GM19438 (cell line): ENCODE measurements at regions not wholly inside any gene's neighbourhood (a gene's known extent, or its start where the extent isn't known, plus 50 kb on each side); places are given as distances from the start of the nearest gene placed in this dataset.
"Not testable (repeated sequence)": the region's sequence is repeated elsewhere in the genome, so short reads cannot be mapped to it uniquely, and the experiment has no call there.

Experiments used
- ATAC-seq: cut with Tn5 transposase; IDR thresholded peaks from one replicate; pipeline ENCODE4 v1.9.1; 2021; ENCODE audit warnings: low read depth; ENCODE audit not compliant: unreplicated experiment

DNA sequence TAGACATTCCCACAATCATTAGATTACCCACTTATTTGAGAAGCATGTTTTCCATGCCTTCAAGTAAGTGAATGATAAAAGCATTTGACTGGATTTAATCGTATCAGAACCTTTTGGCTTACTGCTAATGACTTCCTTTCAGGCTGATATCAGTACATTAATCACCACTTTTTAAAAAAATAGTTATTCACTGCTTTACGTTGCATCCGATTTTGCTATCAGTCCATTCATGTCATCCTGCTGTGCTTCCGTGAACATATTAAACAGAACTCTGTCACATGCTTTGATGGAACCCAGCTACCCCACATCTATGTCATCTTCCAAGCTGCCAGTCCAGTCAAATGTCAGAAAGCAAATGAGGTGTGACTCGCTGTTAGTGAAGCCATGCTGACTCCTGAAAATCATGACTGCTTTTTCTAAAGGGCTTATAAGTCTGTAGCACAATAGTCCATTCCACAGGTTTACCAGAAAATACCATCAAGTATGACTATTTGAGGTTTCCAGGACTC, 440.9 kb downstream of the IRS2 start:
- no peak for ATAC-seq

DNA sequence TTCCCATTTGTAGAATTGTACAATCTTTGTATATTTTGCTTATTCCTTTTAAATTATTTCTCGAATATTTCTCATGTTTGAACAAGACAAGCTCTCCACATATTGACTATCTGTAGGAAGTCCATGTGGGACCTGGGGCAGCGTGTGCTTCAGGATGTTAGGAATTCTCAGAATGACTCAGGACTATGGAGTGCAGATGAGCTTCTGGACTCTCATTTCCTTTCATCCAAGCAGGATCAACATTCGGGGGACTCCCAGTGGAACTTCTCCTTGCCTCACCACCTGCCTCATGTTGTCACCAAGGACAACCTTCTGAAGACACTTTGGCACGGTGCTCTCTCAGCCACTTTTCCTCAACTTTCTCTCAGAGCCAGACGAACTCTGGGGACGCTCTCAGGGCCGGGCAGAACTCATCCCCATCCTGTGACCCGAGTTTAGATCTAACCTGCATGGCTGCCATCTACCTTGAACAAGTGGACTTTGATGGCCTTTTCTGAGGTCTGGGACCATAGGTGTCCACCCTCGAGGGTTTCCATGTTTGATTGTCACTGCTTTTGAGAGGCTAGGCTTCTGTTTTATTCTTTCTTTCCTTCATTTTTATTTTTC, 441.7 kb downstream of the IRS2 start:
- no peak for ATAC-seq

DNA sequence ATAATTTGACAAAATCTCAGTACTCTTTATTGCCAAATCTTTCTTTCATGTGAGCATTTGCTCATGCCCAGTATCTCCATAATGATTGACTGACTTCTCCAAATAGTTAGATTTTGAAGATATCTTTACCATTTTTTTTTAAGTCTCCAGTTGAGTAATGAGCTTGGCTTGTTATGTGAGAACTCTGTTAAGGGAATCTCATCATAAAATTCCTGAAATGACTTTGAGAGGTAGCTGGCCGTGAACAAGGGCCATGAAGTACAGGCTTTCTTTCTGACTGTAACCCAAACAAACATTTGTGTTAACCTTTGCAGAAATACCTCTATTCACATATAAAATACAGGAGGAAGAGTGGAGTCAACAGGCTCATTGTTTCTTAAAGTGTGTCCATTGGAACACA, 449.7 kb downstream of the IRS2 start:
- ATAC-seq: no peak

DNA sequence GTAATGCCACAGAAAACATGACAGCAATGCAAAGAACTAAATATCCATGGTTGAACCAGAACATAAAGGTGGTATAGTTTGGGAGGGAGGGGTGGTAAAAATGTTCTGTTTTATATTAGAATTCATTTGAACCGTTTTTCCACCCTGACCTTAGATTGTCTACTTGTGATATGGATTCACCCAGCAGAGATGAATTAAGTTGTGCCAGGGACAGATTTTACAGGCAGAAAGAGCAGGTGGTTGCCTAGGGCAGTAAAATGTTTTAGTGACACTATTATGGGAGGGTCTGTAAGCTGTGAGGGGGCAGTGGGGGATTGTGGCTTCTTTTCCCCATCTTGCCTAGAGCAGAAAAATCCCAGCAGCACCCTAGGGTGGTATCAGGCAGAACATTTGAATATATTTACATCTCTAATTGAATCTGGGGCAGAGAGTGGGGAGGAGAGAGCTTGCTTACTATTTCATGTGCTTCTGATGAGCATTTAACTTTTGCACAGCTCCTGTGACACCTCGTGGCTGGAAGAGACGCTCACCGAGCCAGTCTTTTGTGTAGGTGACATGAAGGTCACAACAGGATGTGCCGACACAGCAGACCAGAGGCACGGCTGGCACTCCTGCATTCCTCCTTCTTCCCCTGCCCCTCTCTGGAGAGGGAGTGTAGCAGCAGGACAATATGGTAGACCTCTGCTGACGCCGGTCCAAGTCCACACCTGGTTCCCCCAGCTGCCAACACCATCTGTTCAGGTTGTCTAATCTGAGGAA, 452.3 kb downstream of the IRS2 start:
- no peak for ATAC-seq

DNA sequence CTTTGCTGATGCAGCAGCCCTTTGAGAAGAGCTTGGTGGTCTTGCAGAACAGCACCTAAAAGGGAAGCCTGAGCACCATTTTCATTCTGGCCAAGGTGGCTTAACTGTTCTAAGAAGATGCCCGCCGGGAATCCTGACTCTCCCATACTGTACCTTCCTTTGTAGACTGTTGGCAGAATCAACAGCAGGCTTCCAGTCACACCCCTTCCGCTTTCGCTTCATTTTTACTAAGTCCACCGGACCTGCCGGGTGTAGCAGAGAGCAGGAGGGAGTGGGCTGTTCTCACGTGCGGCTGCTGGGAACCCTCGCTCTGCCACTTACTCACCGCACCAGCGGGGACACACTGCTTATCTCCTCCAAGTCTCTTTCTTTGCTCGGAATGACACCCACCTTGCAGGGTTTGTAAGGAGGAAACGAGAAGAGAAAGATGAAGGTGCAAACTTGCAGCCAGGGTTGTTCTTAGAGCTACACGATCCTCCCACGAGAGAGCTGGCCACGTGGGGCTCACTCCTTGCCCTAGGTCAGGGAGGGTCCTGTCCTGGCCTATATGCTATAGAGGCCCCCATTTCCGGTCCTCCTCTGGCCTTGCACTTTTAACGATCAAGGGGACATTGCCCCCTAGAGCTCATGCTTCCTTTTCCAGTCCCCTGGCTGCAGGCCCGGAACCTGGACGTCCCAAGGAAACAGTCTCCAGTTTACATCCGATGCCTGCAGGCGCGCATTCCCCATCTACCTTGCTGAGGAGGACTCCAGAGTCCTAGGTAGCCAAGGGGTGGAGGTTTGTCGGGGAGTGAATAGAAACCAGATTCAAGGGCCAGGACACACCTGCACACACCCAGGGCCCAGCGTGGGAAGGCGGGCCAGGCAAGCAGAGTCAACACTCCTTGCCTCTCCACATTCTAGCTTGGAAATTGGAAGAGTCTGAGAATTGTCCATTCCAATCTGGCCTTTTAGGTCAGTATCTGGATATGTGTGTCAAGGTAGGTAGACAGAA, 453.6 kb downstream of the IRS2 start:
- ATAC-seq: no peak

DNA sequence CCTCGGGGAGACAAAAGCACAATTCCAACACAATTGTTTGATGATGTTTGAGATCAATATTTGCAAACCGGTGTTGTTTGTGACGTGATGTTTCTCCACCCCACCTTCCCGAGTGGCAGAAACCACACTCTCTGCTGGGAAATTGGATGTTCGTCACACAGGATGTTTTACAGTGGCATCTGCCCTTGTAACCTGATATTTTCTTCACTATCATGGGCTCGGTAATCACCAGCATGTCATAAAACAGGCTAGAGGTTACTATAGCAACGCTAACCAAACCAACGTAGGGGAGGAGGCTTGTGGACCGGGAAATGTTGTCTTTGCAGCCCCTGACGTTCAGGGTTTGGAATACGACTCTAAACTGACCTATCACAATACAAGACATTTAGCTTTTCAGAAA, 454.5 kb downstream of the IRS2 start:
- ATAC-seq: no peak

DNA sequence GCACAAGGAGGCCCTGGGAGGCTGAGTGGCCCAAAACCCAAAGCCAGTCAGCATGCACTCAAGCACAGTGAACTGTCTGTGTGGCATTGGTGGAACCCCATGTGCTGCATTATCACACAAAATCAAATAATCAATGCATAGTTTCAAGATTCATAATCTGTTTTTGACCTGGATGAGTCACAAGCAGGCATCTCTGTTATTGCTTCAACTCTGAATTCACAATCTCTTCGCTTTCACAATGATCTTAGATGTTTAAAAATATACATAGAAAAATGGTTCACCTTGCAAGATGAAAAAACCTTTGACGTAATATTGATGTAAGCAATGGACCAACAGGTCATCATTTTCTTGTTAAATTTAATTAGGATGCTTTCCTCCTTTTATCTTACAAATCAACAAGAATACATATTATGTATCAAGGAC, 455.4 kb downstream of the IRS2 start:
- ATAC-seq: no peak

DNA sequence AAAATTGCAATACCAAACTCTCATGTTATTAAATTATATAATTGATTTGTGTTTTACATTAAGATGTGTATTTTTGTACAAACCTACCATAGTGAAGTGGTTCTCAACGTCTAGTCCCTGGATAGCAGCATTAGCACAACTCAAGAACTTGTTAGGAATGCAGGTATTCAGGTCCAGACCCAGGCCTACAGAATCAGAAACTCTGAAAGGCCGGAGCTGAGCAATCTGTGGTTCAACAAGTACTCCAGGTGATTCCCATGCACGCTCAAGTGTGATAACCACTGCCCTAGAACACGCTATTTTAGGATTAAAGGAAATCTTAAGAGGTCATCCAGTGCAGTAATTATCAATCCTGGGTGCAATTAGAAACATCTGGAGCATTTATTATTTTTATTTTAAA, 456.3 kb downstream of the IRS2 start:
- no peak for ATAC-seq

DNA sequence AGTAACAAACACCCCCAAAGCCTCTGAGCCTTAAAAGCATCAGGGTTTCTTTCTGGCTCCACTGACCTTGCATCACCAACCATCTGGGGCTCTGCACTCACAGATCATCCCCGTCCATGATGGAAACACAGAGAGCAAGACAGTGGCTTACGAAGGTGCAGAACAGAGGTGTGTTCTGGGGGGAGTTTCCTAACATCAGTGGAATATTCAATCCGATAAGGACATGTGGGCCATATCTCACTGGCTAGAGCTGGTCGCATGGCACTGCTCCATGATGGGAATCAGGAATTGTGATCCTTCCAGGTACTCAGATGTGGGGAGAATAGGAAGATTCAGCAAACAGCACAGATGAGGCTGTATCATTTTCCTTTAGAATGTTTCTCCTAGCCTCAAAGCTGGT, 457.2 kb downstream of the IRS2 start:
- no peak for ATAC-seq

DNA sequence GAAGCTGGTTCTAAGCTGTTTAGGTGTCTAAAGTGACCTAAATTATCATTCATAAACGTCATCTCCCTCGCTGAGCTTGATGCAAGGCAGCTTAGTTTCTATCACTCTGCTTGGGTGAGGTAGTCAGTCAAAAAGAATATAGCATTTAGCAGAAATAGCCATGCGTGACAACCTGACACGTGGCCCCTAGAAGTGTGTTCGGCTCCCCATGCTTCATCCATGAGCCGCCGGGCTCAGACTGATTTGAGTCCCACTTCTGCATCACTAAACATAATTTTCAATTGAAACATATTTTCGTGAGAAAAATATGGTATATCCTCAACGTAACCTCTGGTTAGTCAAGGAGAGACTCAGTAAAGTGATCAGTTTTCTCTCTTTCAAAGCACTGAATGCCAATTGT, 459.8 kb downstream of the IRS2 start:
- ATAC-seq: no peak

DNA sequence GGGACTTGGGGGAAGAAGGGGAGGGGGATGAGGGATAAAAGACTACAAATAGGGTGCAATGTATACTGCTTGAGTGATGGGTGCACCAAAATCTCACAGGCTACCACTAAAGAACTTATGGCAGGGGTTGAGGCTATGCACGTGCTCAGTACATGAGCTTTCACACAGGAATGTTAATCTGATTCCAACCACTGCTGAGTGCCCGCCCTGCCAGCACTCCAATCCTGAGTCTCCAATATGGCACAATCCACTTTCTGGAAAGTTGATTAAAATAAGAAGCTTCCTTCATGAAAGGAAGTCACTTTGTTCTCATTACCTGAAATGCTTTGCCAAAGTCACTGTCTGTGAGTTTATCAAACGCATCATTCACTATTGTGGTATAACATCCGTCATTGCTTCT, 463.0 kb downstream of the IRS2 start:
- ATAC-seq: no peak

DNA sequence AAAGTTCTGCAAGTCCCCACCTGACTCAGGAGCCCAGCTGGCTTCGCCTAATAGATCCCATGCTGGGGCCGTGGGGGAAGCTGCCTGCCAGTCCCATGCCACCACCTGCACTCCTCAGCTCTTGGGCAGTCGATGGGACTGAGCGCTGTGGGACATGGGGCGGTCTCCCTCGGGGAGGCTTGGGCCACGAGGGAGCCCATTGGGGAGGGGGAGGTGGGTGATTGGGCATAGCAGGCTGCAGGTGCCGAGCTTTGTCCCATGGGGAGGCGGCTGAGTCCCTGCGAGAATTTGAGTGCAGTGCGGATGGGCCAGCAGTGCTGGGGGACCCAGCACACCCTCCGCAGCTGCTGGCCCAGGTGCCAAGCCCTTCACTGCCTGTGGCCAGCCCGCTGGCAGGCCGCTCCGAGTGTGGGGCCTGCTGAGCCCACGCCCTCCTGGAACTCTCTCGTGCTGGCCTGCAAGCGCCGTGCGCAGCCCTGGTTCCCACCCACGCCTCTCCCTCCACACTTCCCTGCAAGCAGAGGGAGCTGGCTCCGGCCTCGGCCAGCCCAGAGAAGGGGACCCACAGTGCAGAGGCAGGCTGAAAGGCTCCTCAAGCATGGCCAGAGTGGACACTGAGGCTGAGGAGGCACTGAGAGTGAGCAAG, 467.3 kb downstream of the IRS2 start:
- no peak for ATAC-seq

DNA sequence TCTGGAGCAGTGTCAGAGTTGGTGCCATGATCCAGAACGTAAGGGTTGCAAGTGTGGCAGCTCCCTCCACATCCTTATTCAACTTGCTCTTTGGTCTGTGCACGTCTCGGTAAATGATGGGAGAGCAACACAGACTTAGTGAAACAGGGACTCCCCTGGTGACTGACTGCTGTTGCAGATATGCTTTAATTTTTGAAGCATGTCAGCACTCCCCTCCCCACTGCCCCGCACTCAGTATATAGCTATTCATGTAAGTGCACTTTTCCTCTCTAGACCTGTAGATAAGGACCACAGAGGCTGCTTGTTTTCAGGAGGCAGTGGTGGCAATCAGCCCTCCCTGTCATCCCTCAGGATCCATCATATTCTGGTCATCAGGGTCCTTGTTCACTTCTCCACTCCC, 470.9 kb downstream of the IRS2 start:
- no peak for ATAC-seq

DNA sequence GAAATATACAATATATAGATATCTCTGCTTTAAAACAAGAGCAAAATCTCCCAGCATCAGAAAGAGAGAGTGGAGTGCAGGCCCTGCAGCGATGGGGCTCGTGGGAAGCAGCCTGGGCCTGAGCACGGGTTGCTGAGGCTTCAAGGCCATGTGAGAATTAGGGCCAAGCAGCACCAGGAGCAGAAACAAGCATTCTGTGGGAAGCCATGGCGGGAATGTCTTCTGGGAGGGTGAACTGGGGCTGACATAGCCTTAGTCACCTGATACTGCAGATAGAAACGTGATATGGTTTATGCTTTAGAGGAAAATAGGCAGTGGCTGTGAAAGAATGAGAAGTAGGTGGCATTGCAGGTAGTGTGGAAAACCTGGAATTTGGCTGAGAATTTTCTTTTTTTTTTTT, 472.3 kb downstream of the IRS2 start:
- ATAC-seq: no peak

DNA sequence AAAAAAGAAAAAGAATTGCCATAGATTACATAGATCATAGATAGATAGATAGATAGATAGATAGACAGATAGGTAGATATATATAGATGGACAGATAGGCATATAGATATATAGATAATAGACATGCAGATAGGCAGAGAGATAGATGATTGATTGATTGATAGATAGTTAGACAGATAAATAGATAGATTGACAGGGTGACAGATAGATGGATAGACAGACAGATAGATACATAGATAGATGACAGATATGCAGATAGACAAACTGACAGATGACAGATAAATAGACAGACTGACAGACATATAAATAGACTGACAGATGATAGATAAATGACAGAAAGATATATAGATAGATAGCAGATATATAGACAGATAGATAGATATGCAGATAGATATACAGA, 474.0 kb downstream of the IRS2 start:
- ATAC-seq: no peak

DNA sequence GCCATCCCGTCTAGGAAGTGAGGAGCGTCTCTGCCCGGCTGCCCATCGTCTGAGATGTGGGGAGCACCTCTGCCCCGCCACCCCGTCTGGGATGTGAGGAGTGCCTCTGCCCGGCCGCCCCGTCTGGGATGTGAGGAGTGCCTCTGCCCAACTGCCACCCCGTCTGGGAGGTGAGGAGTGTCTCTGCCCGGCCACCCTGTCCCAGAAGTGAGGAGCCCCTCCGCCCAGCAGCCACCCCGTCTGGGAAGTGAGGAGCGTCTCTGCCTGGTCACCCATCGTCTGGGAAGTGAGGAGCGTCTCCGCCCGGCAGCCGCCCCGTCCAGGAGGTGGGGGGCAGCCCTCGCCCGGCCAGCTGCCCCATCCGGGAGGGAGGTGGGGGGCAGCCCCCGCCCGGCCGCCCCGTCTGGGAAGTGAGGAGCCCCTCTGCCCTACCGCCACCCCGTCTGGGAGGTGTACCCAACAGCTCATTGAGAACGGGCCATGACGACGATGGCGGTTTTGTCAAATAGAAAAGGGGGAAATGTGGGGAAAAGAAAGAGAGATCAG, 474.9 kb downstream of the IRS2 start:
- not testable (repeated sequence) for ATAC-seq

DNA sequence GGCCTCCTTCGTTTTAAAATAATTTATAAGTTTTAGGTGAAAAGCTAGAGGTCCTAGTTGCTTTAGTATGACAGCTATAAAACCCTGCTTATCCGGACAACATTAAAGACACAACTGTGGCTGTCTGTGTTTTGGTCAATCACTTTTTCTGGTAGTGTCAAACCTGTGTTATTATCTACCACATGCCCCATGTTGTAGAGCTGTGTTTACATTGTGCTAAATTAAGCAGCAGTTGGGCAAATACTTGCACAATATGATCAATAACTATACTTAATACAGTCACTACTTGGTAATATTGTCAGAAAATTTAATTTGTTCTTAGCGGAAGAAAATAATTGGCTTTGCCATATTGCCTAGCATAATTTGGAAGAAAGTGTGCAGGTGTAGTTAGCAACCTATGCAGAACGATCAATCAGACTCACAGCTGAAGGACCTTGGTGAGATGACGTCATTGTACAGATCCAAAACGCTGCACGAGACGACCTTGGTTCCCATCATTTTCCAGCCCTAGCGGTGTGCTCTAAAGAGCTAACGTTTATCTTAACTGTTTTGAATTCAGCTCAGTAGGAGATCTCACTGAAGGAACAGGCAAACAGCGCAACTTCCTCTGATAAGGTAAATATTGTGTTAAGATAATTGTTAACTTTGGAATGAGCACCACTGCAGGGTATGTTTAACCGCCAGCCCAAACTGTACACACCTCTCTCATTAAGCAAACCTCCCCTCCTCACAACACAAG, 476.6 kb downstream of the IRS2 start:
- ATAC-seq: no peak

DNA sequence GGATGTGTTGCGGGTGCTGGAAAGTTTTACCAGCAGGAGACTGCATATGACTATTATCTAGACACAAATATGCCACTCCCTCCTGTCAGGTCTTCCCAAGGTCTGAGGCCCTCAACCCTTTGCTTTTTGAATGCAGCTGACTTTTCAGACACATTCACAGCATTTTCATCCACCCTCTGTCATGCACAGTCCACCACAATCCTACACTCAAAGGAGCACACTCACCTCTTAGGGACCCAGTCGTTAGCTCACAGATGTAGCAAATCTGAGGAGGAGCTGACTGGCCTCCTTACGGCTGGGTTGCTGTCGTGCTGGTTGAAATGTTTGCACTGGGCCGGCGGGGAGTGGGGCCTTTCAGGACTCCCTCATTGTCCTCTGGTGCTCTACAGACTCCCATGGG, 479.4 kb downstream of the IRS2 start:
- no peak for ATAC-seq

DNA sequence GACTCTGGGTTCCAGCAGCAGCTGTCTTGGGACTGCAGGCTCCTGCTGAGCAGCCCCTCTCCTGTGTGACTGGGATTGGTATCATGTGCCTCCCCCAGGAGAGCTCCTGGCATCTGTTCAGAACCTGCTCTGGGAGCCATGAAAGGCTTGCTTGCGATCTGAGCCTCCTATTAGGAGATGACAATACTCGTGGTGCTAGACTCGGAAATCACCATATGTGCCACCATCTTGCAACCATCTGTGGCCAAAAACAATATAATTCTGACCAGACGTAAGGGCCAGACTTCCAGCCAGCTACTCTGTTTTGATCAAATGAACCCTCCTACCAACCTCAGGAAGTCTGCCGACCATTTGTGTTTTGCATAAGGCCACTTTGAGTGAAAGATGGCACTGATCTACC, 484.7 kb downstream of the IRS2 start:
- no peak for ATAC-seq

DNA sequence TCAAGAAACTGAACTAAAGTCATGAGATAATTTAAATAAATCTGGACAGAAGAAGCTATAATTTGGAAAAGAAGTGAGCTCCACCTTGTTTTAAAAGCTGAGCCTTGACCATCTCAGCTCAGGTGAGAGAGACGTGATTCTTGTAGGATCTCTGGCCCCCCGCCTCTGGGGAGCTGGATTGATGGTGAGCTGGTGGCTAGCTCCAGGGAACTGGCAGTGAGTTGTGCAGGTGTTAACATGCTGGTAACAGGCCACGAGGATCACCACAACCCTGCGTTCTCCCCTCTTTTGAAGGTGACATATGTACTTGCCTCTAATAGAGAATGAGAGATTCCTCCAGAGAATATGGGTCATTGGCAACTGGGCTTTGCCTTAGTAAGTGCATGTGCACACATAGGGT, 485.1 kb downstream of the IRS2 start:
- no peak for ATAC-seq
